GM04503 (cell line): ENCODE measurements at regions not wholly inside any gene's neighbourhood (a gene's known extent, or its start where the extent isn't known, plus 50 kb on each side); places are given as distances from the start of the nearest gene placed in this dataset.

Source experiments
- DNase-seq: peaks from one replicate; pipeline ENCODE4 v3.0.0-alpha.2; 2012; ENCODE audit warnings: low read depth

DNA sequence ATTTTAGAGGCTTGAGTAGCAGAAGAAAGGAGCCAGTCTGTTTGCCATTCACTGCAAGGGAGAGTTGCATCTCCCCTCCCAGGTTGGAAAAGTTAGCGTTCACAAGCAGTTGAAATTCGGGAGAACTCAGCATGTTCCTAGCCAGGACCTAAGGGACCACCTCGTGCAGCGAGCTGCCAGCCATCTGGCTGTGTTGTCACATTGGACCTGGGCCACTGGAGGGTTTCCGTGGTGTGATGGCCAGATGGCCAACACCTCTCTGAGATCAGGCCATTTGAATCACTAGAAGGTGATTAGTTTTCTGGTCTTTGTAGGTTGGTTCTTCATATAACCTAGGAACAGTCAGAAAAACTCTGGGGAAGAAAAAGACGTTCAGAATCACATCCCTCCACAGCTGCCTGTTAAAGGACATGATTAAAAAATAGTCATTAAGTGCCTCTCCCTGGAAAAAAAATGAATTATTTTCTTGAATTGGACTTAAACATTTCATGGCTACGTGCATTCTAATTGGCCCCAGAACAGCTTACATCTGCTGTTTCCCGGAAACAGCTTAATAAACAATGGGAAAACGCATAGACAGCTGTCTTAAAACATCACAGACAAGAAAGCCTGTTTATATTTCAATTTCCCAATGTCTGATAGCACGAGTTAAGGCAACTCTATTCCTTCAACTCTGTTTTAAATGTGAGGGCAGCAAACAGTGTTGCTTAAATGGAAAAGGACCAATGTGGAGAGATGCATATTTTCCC, 303.9 kb downstream of the TENT4A start:
- no peak for DNase-seq

DNA sequence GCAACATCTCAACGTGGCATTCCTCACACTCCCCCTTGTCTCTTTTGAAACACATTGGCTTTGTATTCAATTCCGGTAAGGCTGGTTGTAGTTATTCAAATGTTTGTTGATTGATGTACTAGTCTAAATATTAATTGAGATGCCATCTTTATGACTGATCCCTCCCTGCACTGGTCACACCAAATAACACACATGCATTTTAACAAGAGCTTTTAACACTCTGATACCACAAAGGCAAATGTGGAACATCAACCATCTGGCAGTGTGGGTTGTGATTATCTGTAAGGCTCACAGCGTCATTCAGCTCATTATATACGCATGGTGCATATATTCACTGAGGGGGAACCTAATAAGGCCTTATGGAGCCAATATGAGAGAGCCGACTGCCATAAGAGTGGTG, 305.0 kb downstream of the TENT4A start:
- no peak for DNase-seq

DNA sequence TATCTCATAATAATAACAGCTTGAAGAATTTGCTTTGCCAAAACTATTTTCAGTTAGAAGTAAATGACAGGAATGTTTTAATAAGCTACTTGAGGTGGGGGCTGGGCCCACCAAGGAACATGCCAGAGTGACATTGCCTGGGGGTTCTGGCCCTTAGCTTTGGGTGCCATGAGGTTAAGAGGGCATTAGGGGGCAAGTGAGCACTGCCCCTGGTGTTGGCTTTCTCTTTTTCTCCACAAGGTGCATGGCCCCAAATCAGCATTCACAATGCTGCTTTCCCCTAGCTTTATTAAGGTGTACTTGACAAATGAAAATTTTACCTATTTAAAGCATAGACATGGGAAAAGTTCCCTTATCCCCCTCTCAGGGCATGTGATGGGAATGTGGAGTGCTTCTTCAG, 305.4 kb downstream of the TENT4A start:
- no peak for DNase-seq

DNA sequence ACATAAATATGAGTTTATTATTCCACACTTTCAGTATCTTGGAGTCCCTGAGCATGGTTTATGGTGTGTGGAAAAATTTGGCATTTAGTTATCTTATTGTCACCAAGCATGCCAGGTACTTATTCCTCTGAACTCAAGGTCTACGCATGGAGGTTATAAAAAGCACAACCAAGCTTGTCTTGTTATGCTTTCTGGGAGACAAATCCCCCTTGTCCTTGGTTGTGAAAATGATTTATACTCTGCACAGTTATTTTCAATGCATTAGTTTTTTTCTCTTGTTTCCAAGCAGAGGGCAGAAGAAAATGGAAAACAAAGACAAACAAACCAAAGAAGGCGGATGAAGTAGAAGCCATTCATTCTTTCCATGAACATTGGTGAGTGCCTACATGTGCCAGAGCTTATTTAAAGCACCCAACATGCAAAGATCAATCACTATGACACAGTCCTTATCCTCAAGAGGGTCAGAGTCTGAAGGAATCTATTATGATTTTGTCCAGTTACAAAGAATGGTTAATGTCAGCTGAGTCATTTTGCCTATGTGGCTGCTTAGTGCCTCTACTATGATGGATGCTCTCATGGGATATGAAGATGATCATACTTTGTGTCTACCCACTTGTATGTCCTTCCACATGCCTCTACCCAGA, 323.1 kb downstream of the TENT4A start:
- no peak for DNase-seq

DNA sequence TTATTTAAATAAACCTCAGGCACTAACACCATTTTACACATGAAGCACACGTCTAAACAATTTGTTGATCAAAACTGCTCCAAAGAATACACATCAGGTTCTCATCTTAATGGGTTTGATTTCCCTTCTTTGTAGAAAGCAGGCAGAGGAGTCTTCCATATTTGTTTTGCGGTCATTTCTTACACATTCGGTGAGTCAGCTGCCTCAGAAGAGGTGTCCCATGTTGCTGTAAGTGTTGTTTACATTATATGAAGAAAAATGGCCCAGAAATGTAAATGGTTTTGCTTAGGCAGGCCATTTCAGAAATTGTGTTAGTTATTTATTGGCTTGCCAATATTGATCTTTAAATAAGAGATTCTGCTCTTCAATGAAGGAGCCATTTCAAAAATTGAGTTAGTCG, 325.8 kb downstream of the TENT4A start:
- no peak for DNase-seq

DNA sequence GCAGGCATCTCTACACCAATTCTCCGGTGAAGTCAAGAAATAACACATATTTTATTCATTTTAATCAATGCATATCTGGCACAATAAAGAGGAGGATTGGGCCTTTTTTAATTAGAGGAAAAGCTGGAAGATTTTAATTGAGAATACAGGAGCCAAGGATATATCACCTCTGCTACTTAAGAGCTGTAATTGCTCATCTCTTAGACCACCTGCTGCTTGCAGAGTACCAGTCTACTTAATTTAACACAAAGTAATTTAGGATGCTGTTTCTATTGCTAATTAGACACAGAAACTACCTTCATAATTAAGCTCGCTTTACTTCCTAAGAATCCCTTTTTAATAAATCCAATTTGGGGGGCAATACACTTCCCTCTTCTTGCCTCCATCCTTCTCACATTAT, 326.9 kb downstream of the TENT4A start:
- DNase-seq, result no peak

DNA sequence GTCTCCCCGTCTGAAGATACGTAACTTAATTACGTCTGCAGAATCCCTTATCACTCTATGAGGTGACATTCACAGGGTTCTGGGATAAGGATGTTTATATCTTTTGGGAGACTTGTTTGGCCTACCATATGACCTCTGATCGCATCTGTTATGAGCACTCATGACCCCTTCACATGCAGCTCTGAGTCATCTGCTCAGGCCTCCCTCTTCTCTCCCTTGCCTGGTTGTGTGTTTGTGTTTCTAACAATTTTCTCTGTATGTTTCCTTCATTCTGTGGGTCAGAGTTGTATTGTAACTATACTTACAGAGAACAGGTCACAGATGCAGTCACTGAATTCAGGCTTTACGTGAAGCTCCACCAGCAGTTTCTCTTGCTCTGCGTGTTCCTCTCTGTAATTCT, 330.6 kb downstream of the TENT4A start:
- DNase-seq, result no peak

DNA sequence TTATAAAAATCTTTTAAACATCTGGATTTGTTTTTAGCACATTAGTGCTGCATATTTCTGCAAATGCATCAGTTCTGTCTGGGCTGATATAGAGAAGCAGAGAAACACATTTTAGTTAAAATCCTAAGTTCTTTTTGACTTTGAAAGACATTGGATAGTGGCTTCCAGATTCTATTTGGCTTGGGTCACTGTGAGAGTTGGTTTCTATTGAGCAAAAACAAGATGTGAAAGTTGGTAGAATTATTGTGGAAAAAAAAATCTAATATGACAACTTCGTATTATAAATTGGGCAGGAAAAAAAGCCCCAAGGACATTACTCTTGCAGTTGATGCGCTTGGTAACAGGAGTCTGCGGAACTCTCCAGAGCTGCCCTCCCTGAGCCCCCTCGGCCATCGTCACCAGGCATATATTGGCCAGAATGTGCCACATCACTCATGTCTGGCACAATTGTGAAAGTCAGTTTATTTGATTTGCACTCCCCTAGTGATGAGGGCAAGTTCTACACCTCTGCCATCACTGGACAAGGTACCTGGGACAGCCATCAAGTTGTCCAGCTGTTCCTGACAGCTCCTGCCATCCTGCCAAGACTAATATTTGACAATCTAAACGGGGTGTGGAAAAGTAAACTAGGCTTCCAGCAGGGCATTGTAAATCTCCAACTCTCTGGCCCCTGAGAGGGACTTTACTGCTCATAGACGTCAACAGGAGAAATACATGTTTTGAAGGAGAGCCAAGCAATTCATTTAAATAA, 334.5 kb downstream of the TENT4A start:
- DNase-seq, result no peak

DNA sequence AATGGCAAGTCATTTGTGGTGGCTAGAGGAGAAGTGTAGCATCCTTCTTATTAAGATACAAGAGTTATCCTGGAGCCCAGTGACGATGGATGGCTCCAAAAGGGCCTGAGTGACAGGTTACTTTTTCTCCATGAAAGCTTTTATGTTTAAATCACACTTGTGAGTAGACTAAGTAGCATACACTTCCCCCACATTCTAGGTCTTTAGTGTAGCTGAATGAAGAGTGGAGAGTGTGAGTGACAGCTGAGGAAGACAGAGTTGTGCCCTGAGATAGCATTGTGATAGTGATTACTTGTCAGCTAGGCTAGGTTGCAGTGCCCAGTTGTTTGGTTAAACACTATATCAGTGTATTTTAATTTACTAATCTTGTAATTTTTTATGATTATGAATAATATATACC, 337.8 kb downstream of the TENT4A start:
- DNase-seq, result no peak

DNA sequence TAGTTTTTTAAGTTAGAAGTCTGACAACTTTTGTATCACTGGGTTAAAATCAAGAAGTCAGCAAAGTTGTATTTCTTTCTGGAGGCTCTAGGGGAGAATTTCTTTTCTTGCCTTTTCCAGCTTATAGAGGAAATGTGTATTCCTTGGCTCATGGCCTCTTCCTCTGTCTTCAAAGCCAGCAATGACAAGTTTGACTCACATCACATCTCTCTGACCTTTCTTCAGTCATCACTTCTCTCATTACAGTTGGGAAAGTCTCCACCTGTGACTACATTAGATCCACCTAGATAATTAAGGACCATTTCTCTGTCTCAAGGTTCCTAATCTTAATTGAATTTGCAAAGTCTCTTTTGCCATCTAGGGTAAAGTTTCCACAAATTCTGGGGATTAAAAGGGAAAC, 339.9 kb downstream of the TENT4A start:
- DNase-seq, result no peak

DNA sequence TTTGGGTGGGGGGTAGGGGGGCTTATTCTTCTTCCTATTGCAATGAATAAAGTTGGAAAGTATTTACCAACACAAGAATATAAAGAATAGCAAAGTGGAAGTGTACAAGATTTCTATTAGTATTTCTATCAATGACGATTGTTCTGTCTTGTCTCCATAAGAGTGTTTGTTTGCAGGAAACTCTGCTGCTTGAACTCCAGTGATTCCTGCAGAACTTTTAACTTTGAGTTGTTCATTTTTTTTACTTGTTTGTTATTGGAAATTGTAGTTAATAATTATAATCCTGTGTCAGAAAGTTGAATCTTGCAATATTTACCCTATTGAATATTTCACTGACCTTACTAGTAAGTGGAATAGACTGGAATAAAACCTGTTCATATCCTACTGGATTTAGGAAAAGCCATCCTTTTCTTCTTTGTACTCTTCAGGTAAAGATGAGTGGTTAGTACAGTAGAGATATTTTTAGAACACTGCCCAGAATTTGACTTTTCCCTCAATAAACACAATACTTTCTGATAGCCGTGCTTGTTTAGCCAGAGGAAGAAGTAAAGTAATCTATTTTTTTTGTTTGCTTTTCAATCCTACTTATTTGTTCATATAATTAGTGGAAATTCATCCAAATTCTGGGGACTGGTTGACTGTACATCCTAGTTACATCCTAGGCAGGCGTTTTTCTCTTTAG, 340.4 kb downstream of the TENT4A start:
- DNase-seq, result no peak

DNA sequence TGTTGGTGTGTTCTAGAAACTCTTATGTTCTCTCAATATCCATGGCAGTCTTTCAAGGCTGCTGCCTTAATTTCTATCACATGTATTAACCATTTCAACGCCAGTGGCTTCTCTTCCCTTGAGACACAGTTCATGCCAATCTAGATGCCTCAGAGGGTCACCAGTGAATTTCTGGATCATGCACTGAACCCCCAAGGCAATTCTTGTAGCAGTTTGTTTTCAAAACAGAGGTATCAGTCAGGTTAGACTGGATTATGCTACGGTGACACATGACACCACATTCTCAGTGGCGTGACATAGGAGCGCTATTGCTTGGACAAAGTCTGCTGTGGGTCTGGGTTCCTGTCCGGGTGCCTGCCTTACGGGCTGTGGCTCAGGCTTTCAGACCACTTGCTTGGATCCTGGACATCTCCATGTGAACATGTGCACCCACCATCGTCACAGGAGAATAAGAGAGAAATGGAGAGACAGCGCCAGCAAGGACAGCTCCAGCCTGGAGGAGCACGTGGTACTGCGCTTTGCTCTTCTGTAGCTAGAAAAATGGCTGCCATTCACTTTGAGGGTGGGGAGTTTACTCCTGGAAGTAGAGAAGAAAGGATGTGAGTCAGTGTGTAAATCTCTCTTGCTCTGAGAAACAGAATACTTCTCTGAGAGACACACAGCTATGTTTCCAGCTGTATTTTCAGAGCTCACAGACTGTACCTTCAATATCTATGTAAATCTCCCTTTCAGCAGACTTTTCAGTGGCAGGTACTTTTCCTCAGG, 329.3 kb upstream of the ADCY2 start:
- no peak for DNase-seq

DNA sequence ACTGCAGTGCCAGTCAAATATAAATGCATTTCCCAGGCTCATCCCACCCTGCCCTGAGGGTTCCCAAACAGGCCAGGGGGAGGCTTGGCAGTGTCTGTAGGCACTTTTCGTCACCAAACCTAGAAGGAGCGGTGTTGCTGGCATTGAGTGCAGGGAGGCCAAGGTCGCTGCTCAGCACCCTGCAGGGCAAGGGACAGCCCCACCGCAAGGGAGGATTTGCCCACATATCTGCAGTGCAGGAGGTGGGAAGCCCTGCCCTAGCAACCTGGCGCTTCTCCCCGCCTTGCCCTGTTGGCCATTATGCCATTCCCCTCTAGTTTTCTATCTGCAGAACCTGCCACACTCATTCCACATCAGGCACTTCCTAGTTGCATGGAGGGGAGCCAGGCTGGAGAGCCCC, 327.8 kb upstream of the ADCY2 start:
- no peak for DNase-seq

DNA sequence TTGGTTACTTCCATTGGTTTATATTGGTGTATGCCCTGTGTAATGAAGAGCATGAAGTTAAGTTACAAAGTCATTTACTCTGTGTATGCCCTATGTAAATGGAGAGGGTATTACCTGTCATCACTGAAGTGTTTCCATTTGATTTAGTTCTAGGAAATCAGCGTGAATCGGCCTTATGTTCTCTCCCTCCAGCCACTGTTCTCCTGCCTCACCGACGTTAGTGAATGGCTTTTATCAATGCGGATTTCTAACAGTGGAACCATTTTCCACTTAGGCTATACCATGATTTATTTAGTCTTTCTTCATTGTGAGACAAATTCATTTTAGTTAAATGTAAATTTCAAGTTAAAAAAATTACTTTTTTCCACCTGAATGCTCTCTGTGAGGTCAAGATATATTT, 327.0 kb upstream of the ADCY2 start:
- no peak for DNase-seq

DNA sequence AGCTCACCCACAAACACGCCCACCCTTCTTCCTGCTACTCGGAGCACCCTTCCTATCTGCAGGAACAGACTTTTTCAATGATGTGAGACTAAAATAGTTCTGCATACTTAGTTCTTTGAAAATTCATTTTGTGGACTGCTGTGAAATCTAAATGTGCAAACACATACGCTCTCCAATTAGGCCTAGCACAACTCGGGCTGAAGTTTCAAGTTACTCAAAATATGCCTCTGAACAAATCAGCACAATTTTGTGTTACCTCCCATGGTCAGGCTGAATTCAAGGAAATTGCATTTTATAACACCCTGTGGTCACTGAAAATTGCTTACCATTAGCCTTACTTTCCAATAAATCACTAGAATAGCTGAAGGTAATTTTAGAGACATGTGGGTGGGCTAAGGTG, 323.8 kb upstream of the ADCY2 start:
- no peak for DNase-seq

DNA sequence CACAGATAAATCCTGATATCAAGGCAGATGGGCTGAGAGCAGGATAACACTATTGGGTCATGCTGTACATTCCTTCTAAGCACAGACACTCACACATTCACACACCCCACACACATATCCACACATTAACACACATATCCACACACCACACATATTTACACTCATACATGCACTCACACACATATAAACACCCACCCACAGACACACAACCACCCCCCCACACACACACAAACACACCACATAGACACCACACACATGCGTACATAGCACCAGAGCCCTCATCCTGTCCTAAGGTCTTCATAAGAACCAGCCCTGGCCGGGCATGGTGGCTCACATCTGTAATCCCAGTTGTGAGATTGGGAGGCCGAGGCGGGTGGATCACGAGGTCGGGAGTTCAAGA, 322.3 kb upstream of the ADCY2 start:
- DNase-seq, result no peak

DNA sequence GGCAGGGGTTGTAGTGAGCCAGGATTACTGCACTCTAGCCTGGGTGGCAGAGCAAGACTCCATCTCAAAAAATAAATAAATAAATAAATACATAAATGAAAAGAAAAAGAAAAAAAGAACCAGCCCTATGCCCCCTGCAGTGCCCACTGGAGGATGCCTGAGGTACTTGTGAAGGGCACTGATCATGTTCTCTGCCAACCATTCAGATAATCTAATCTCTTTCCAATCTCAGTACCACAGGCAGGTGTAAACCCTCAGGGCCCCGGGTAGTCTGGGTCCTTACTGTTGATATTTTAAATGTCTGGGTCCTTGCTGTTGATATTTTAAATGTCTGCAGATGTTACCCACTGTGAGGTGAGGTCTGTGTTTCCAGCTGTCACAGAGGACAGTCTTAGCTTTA, 321.8 kb upstream of the ADCY2 start:
- no peak for DNase-seq

DNA sequence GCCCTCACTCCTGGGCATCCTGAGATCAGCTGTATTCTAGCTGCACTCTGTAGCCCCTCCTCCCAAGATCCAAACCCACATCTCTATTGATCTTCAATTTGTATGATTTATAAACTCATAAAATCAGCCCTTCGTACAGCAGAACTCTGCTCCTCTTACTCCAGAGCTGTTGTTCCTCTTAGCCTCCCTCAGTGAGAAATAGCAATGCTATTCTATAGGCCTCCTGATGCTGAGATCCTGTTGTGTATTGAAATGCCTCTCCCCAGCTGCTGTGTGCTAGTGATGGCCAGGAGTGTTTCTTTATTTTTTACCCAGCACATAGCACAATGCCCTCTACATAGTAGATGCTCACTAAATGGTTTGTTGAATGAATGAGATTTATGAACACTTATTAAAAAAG, 320.5 kb upstream of the ADCY2 start:
- no peak for DNase-seq

DNA sequence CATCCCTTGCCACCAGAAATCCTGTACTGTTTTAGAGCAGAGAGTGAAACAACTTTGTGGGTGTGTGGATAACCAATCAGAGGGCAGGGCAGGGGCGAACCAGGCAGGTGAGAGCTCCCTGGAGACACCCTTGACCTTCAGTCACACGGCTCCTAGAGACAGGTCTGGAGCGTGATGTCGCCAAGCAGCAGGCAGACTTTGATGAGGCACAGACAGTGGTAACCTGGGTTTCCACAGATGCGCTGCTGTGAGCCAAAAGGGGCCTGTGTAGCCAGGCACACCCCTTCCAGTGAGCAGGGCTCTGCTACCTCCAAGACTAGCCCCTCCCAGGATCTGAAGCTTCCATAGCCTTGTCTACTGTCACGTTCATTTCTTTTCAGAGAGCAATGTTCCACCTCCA, 317.8 kb upstream of the ADCY2 start:
- no peak for DNase-seq

DNA sequence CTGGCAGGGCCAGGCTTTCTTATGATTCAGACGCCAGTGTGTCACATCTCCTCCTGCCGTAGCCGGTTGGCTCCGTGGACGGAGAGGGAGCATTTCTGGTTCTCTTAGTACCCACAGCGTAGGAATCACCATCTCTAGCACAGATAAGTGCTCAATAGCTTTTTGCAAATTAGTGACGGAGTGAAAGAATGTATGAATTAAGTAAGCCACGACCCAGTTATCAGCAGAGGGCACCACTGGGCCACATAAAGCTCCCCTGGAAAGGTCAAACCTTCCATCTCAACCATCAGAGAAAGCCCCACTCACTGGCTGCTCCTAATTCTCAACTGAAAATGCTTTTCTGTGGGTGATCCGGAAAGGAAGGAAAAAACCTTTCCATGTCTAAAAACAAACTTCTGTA, 317.0 kb upstream of the ADCY2 start:
- no peak for DNase-seq

DNA sequence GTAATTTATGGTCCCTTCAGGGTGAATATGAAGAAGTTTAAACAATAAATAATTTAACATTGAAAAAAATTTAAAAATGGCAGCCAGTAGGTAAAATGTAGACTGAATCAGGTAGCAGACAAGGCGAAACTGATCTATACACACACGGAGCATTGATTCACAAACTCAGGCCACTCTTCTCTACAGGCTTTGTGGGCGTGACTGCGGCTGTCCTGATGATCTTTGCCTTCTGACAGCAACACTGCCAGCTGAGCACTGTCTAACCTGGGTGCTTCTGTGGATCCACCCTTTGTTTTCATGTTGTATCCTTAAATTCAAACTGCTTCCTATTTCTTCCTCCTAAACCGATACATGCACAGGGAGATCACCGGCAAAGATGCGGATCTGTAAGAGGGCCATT, 315.4 kb upstream of the ADCY2 start:
- no peak for DNase-seq

DNA sequence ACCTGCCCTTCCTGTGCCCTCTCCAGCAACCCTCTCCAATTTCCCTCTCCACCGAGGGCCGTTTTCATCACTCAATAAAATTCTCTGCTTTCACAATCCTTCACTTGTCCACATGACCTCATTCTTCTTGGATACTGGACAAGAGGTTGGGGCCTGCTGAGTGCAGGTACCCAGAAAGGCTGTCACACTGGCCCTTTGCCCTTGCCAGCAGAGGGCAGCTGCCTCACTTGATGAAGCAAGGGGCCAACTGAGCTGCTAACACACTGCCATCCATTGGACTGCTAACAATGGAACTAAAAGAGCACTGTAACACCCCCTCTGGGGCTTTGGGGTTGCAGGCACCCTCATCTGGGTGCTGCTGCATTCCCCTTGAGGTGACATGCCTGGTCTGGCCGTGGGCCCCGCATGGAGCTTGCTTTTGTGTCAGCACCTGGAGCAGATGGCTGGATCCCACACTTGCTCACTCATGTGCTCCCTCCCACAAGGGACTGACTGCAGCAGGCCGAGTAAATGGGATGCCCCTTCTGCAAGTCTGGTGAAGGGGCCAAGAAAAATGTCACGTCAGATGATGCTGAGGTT, 308.1 kb upstream of the ADCY2 start:
- no peak for DNase-seq
